ENCODE measurements at regions not wholly inside any gene's neighbourhood (a gene's known extent, or its start where the extent isn't known, plus 50 kb on each side); places are given as distances from the start of the nearest gene placed in this dataset.

DNA sequence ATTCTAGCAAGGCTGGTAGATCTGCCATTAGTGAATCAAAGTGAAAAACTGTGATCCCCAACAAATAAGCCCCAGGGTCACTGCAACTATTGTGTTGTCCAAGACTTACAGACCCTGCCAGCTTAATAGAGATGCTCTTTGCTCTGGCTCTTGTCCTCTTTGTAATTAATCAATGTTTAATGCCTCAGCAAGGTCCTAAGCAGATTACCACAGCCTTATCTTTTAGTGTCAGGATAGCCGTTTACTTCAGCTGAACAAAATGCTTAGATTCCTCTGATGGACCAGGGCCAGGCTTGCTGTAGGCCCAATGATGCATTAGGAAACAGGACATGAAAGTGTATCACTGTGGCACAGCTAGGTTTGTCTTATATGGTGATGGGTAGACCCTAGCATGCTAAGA, 353.3 kb downstream of the HACE1 start:
- CTCF ChIA-PET: no interaction called here
- POLR2A ChIA-PET: no interaction called here
- DNase-seq (ENCODE audit: extremely low spot score): no peak
- TF ChIP-seq FOXM1 (IDR thresholded peaks at IDR 0.05; ENCODE audit: borderline replicate concordance) (no peak), L3MBTL2 (conservative IDR thresholded peaks at IDR 0.05) (no peak), CTBP1 (IDR thresholded peaks at IDR 0.05; ENCODE audit: borderline replicate concordance) (no peak), ZNF384 (IDR thresholded peaks at IDR 0.05) (no peak), FOXK2 (IDR thresholded peaks at IDR 0.05) (no peak), ARNT (IDR thresholded peaks at IDR 0.05) (no peak), BHLHE40 (IDR thresholded peaks at IDR 0.05; ENCODE audit: borderline replicate concordance) (no peak), HDGF (IDR thresholded peaks at IDR 0.05; ENCODE audit: borderline replicate concordance) (no peak)

DNA sequence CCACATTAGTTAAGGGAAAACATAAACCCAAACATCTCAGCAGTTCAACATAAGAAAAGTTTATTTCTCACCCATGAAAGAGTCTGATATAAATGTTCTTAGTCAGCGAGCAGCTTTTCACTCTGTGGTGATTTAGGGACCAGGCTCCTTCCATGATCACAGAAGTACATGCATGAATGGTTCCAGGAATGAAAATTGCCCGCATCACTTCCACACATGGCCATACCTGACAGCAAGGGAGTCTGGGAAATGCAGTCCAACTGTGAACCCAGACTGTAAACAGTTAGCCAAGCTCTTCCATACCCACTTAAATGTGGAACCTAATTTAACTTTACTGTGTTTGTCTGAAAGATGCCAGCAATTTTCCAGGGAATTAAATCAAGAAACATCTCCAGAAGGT, 353.9 kb downstream of the HACE1 start:
- ChIA-PET CTCF (no interaction called here), POLR2A (no interaction called here)
- no peak for DNase-seq (ENCODE audit: extremely low spot score)
- TF ChIP-seq ZNF384 (IDR thresholded peaks at IDR 0.05): no peak

DNA sequence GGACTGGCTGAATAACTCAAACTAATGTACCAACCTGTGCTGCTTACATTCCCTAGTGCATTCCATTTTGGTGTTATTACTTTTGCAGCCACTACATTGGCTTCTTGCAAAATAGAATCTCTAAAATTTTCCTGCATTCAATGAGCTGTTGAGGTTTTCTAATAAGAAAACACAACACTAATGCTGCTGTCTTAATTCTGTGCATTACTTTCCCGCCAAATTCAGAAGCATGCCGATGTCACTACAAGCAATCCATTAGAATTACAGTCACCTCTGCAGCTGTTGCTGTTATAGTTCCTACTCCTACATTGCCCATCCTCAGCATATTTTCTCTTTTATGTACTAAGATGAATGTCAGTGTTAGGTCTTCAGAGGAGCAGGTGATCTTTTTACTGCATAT, 359.5 kb downstream of the HACE1 start:
- CTCF ChIA-PET: no interaction called here
- POLR2A ChIA-PET: no interaction called here
- TF ChIP-seq L3MBTL2 (conservative IDR thresholded peaks at IDR 0.05) (0 out of 2 replicates have a peak, but pooled peaks have one; percentile 31), SP1 (IDR thresholded peaks at IDR 0.05) (no peak)
- DNase-seq (ENCODE audit: extremely low spot score): no peak

- POLR2A ChIA-PET: no interaction called here
- CTCF ChIA-PET: interaction anchor here (0.6 to 0.7 kb wide), 2 partner anchors 391 to 546 kb away, joined by 3 read pairs; no protein-coding TSS in a partner anchor
- no peak for DNase-seq (ENCODE audit: extremely low spot score)
- TF ChIP-seq ELF4 (IDR thresholded peaks at IDR 0.05): no peak
- TF ChIP-seq ARNT (IDR thresholded peaks at IDR 0.05): no peak
- TF ChIP-seq PKNOX1 (IDR thresholded peaks at IDR 0.05): no peak
- TF ChIP-seq HDGF (IDR thresholded peaks at IDR 0.05; ENCODE audit: borderline replicate concordance): no peak
- no peak for TF ChIP-seq NFRKB (IDR thresholded peaks at IDR 0.05)
- no peak for TF ChIP-seq TARDBP (IDR thresholded peaks at IDR 0.05)
- no peak for TF ChIP-seq FOXA1 (IDR thresholded peaks at IDR 0.05)
- no peak for TF ChIP-seq FOXK2 (IDR thresholded peaks at IDR 0.05)
- no peak for TF ChIP-seq ZNF384 (IDR thresholded peaks at IDR 0.05)
- no peak for TF ChIP-seq FOXM1 (IDR thresholded peaks at IDR 0.05; ENCODE audit: borderline replicate concordance)
- TF ChIP-seq LEF1 (IDR thresholded peaks at IDR 0.05; ENCODE audit: borderline replicate concordance): no peak
- TF ChIP-seq BHLHE40 (IDR thresholded peaks at IDR 0.05; ENCODE audit: borderline replicate concordance): no peak
- TF ChIP-seq SP1 (IDR thresholded peaks at IDR 0.05): no peak
Measured at GRCh38 chr6:104486035-104486434, 373.7 kb downstream of the HACE1 start.

DNA sequence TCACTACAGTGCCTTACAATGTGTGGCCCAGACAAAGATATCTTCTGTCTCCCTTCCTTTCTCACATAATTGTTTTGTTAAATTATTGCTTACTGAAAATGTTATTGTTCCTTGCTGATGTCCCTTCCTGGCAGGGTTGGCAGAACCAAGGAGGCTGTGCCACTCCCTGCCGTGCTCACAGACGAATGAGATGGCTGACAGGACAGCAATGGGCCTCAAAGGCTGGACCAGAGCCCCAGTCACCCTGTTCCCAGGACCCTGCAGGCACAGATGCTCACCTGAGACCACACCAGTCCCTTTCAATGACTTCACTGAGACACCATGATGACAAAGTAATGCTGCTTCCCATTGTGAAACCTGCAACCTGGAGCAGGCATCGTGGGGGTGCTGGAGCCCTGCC, 375.1 kb downstream of the HACE1 start:
- no peak for DNase-seq (ENCODE audit: extremely low spot score)
- TF ChIP-seq ZNF384 (IDR thresholded peaks at IDR 0.05) (no peak), FOXM1 (IDR thresholded peaks at IDR 0.05; ENCODE audit: borderline replicate concordance) (no peak), PKNOX1 (IDR thresholded peaks at IDR 0.05) (no peak), SUZ12 (IDR thresholded peaks at IDR 0.05) (no peak), HDGF (IDR thresholded peaks at IDR 0.05; ENCODE audit: borderline replicate concordance) (no peak), CTBP1 (IDR thresholded peaks at IDR 0.05; ENCODE audit: borderline replicate concordance) (no peak), FOXA1 (IDR thresholded peaks at IDR 0.05) (no peak), BHLHE40 (IDR thresholded peaks at IDR 0.05; ENCODE audit: borderline replicate concordance) (no peak), TARDBP (IDR thresholded peaks at IDR 0.05) (no peak), LEF1 (IDR thresholded peaks at IDR 0.05; ENCODE audit: borderline replicate concordance) (no peak), ARNT (IDR thresholded peaks at IDR 0.05) (no peak), ELF4 (IDR thresholded peaks at IDR 0.05) (no peak), FOXK2 (IDR thresholded peaks at IDR 0.05) (no peak), SP1 (IDR thresholded peaks at IDR 0.05) (no peak), L3MBTL2 (conservative IDR thresholded peaks at IDR 0.05) (no peak)
- POLR2A ChIA-PET: no interaction called here
- CTCF ChIA-PET: no interaction called here

DNA sequence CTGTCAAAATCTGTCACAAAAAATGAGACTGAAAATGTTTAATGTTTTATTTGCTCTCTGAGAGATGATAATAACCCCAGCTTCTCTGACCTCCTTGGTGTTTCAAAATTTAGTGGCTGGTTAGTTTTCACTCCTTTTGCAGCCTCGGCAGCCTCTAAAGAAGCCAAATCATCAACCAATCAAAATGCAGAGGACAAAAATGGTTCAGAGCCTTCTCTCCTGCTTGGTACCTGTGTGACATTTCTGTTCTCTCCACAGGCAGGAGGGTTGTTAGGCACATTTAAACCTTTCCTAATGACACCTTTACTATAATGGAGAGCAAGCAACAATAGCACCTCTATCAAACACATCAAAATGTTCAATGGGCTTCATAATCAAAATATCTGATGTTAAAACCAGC, 375.5 kb downstream of the HACE1 start:
- TF ChIP-seq HDGF (IDR thresholded peaks at IDR 0.05; ENCODE audit: borderline replicate concordance) (no peak), ARNT (IDR thresholded peaks at IDR 0.05) (no peak), FOXM1 (IDR thresholded peaks at IDR 0.05; ENCODE audit: borderline replicate concordance) (no peak), LEF1 (IDR thresholded peaks at IDR 0.05; ENCODE audit: borderline replicate concordance) (no peak), PKNOX1 (IDR thresholded peaks at IDR 0.05) (no peak), FOXA1 (IDR thresholded peaks at IDR 0.05) (no peak), ELF4 (IDR thresholded peaks at IDR 0.05) (no peak), FOXK2 (IDR thresholded peaks at IDR 0.05) (no peak), CTBP1 (IDR thresholded peaks at IDR 0.05; ENCODE audit: borderline replicate concordance) (no peak), NFRKB (IDR thresholded peaks at IDR 0.05) (no peak), SP1 (IDR thresholded peaks at IDR 0.05) (no peak), TARDBP (IDR thresholded peaks at IDR 0.05) (no peak)
- CTCF ChIA-PET: interaction anchor here (0.7 kb wide), 1 partner anchor 575 kb away, joined by 3 read pairs; no protein-coding TSS in a partner anchor
- DNase-seq (ENCODE audit: extremely low spot score): no peak
- POLR2A ChIA-PET: no interaction called here

GRCh38 chr6:104483225-104483834, 376.4 kb downstream of the HACE1 start:
- TF ChIP-seq L3MBTL2 (conservative IDR thresholded peaks at IDR 0.05) (no peak), CTBP1 (IDR thresholded peaks at IDR 0.05; ENCODE audit: borderline replicate concordance) (no peak), FOXM1 (IDR thresholded peaks at IDR 0.05; ENCODE audit: borderline replicate concordance) (no peak), NFRKB (IDR thresholded peaks at IDR 0.05) (no peak), PKNOX1 (IDR thresholded peaks at IDR 0.05) (no peak), FOXK2 (IDR thresholded peaks at IDR 0.05) (no peak), SUZ12 (IDR thresholded peaks at IDR 0.05) (no peak), ARNT (IDR thresholded peaks at IDR 0.05) (no peak), ZNF384 (IDR thresholded peaks at IDR 0.05) (no peak), TARDBP (IDR thresholded peaks at IDR 0.05) (no peak), SP1 (IDR thresholded peaks at IDR 0.05) (no peak), LEF1 (IDR thresholded peaks at IDR 0.05; ENCODE audit: borderline replicate concordance) (no peak), FOXA1 (IDR thresholded peaks at IDR 0.05) (no peak)
- ChIA-PET CTCF (interaction anchor here (0.7 kb wide), 1 partner anchor 576 kb away, joined by 3 read pairs; no protein-coding TSS in a partner anchor), POLR2A (no interaction called here)
- DNase-seq (ENCODE audit: extremely low spot score): no peak
